Psoas muscle (tissue), 7 donors: ENCODE measurements at regions not wholly inside any gene's neighbourhood (a gene's known extent, or its start where the extent isn't known, plus 50 kb on each side); places are given as distances from the start of the nearest gene placed in this dataset.

Source experiments
- ATAC-seq, 4 donors: fragments of 200-7000 bp; cut with Tn5 transposase; one replicate each; pipeline ENCODE4 v1.9.1; 2020; ENCODE audit warnings: moderate library complexity in 3 of 4, mild to moderate bottlenecking in 2 of 4
- DNase-seq, 2 donors: peaks; one replicate each; pipeline ENCODE4 v3.0.0-alpha.2; 2020
- H3K27ac ChIP-seq: fragments of 200-600 bp; one replicate; pipeline ENCODE4 v1.8.0; 2022
- H3K27me3 ChIP-seq, 3 donors: fragments of 200-600 bp in 1 of 3; one replicate each; pipeline versions ENCODE4 v1.6.1 to v1.8.0; 2013 to 2022; ENCODE audit warnings: low read length in 2 of 3, mild to moderate bottlenecking in 2 of 3, moderate library complexity in 1 of 3; ENCODE audit not compliant: insufficient read depth in 3 of 3
- H3K36me3 ChIP-seq, 2 donors: fragments of 200-600 bp in 1 of 2; one replicate each; pipeline versions ENCODE4 v1.6.1 to v1.8.0; 2013 to 2022; ENCODE audit warnings: low read depth in 1 of 2, mild to moderate bottlenecking in 1 of 2, moderate library complexity in 1 of 2; ENCODE audit not compliant: insufficient read depth in 1 of 2
- H3K4me1 ChIP-seq: fragments of 200-600 bp; one replicate; pipeline ENCODE4 v1.8.0; 2022
- H3K4me3 ChIP-seq: fragments of 200-600 bp; one replicate; pipeline ENCODE4 v1.8.0; 2022; ENCODE audit warnings: mild to moderate bottlenecking
- H3K9me3 ChIP-seq: fragments of 200-600 bp; one replicate; pipeline ENCODE4 v1.8.0; 2022
- WGBS, 3 donors: extraction: QIAGEN DNeasy Blood & Tissue Kit; methylation state at CpG; one replicate each; pipeline versions ENCODE4 v1.1.6 to v1.1.7; 2013; 5-methylcytosine and 5-hydroxymethylcytosine counted together
- intact Hi-C, 2 donors: fragments of 100-400 bp; cut with DNase I; formaldehyde crosslinking; loops; one replicate each; pipeline versions ENCODE4 v1.11.0 to v1.14.2; 2022
- TF ChIP-seq, protein P1 (sequence below): fragments of 200-600 bp; IDR thresholded peaks from one replicate; pipeline ENCODE4 v1.8.0; 2022; ENCODE audit warnings: antibody characterized with exemption
- donor health status: healthy with polysubstance abuse.
- donor health status: DM: no; HTN: no; CAD: no; lungs with moderate emphysema.
- donor health status: Bipolar disorder and iron deficiency.
- donor health status: healthy.
- donor health status: DM: yes; HTN: yes; CAD: no.
- donor health status: DM: no; HTN: no; CAD: no.
- donor health status: DM: yes; HTN: yes; CAD: no.

DNA sequence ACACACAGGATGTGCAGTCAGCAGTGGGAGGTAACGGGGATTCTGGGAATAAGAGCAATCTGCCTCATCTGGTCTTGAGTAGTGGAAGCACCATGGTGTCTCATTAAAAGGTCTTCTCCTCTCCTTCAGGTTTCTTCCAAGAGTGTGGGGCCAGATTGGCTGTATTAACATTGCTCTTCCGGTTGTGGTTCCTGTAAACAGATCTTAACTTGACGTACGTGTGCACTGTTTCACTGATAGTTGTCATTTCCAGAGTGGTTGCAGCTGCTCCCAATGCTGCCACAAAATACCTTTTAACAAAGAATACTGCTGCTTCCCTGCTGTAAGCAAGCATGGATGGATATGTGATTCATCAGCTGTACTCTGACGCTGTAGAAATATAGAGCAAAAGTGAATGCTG, 1443.4 kb upstream of the TENM3 start:
- H3K4me1 ChIP-seq: no peaks in the 10 kb centered on the region
- no peak for ATAC-seq
- TF ChIP-seq, protein P1, sequence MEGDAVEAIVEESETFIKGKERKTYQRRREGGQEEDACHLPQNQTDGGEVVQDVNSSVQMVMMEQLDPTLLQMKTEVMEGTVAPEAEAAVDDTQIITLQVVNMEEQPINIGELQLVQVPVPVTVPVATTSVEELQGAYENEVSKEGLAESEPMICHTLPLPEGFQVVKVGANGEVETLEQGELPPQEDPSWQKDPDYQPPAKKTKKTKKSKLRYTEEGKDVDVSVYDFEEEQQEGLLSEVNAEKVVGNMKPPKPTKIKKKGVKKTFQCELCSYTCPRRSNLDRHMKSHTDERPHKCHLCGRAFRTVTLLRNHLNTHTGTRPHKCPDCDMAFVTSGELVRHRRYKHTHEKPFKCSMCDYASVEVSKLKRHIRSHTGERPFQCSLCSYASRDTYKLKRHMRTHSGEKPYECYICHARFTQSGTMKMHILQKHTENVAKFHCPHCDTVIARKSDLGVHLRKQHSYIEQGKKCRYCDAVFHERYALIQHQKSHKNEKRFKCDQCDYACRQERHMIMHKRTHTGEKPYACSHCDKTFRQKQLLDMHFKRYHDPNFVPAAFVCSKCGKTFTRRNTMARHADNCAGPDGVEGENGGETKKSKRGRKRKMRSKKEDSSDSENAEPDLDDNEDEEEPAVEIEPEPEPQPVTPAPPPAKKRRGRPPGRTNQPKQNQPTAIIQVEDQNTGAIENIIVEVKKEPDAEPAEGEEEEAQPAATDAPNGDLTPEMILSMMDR: no peak
- peaks cover 0 to 2% (median 0%) of the 10 kb centered on the region in 3 donors for H3K27me3 ChIP-seq
- no peaks in the 10 kb centered on the region for H3K36me3 ChIP-seq
- DNase-seq: no peak
- H3K9me3 ChIP-seq: no peaks in the 10 kb centered on the region
- H3K4me3 ChIP-seq: no peak overlapping the region
- WGBS, 3 donors: 67 to 80% (median 70%) methylated on average over 5 of the region's 5 CpGs
- H3K27ac ChIP-seq: no peak overlapping the region
- intact Hi-C loops: no loop called here

DNA sequence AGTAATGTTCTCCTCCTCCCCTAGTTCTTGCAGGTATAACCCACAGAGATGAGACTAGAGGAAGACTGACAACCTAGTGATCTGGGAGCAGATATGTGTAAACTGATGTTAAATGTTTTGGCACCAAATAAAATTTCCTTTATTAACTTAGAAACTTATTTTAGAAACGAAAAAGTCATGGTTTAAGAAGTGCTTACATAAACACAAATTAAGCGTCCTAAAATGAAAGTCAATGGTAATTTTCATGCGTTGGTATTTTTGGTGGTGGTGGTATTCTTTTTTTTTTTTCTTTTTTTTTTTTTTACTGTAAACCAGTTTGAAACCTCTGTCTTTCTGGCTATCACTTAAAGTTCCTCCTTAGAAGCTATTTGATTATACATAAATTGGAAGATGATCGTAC, 1438.1 kb upstream of the TENM3 start:
- no peak overlapping the region for H3K27ac ChIP-seq
- DNase-seq: no peak
- no peak overlapping the region for H3K4me3 ChIP-seq
- TF ChIP-seq, protein P1: no peak
- H3K9me3 ChIP-seq: no peaks in the 10 kb centered on the region
- H3K27me3 ChIP-seq: peaks cover 0 to 2% (median 0%) of the 10 kb centered on the region in 3 donors
- intact Hi-C loops: no loop called here
- ATAC-seq: no peak
- WGBS, 3 donors: 62 to 72% (median 70%) methylated on average over 4 of the region's 4 CpGs
- H3K36me3 ChIP-seq: no peaks in the 10 kb centered on the region
- no peaks in the 10 kb centered on the region for H3K4me1 ChIP-seq

DNA sequence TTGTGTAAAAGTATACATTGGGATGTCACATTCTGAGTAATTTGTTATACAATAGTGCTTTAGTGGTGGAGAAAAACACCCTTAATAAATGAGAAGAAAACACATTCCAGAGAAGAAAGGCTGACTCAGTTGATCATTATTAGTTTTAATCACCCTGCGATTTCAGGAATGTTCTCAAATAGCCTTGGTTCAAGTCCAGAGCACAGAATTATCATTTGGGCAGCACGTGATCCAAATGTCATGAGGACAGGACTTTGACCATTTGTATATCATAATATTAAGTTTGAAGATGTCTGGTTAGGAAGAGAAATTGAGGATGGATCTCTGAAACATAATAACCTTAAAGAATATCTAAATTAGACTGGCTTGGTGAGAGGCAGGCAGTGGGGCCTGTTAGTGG, 1434.3 kb upstream of the TENM3 start:
- Histone ChIP-seq H3K4me1 (no peaks in the 10 kb centered on the region), H3K9me3 (no peaks in the 10 kb centered on the region), H3K27ac (no peak overlapping the region), H3K4me3 (no peak overlapping the region), H3K27me3 (no peaks in the 10 kb centered on the region), H3K36me3 (no peaks in the 10 kb centered on the region)
- DNase-seq (no peak), ATAC-seq (no peak)
- intact Hi-C loops: no loop called here
- TF ChIP-seq, protein P1: no peak
- 30 to 41% (median 30%) methylated on average over 2 of the region's 2 CpGs for WGBS, 3 donors

DNA sequence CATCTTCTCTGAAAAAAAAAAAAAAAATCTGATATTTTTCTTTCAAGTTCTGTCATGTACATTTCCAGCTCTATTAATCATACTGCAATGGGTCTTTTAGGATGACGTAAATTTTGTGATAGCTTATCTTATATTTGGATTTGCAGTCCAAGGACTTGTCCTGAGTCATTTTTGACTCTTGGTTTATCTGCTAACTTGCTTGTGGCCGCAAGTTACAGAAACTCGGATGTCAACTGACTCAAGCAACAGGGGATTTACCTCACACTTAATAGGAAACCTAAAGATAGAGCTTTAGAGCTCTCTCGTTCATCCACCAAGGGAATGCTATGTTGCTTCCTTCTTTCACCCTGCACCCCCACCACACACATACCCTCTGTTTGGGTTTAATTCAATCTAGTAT, 1433.8 kb upstream of the TENM3 start:
- H3K4me1 ChIP-seq: no peaks in the 10 kb centered on the region
- TF ChIP-seq, protein P1: no peak
- H3K4me3 ChIP-seq: no peak overlapping the region
- intact Hi-C loops: no loop called here
- 84 to 88% (median 88%) methylated on average over 4 of the region's 4 CpGs for WGBS, 3 donors
- no peak overlapping the region for H3K27ac ChIP-seq
- H3K36me3 ChIP-seq: no peaks in the 10 kb centered on the region
- no peaks in the 10 kb centered on the region for H3K9me3 ChIP-seq
- H3K27me3 ChIP-seq: no peaks in the 10 kb centered on the region
- DNase-seq (no peak), ATAC-seq (no peak)

DNA sequence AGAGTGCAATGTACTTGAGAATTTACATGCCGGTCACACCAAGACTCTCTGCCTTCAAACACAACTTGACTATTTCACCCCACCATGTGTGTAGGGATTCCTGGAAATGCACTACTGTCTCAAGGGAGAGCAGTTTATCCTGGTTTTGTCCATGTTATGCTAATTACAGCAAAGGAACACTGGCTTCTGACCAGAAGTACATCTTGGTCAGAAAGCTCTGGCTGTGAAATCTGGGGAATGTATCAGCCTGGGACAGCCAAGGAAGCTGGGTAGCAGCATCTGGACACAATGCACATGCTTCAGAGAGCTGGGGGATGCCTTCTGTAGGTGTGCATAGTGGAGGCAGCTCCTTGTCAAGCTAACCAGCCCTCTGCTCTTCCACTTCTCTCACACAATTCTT, 1432.6 kb upstream of the TENM3 start:
- WGBS, 3 donors: 24 to 42% (median 27%) methylated on average over 1 of the region's 1 CpG
- Histone ChIP-seq H3K4me3 (no peak overlapping the region), H3K27ac (no peak overlapping the region), H3K36me3 (no peaks in the 10 kb centered on the region), H3K27me3 (no peaks in the 10 kb centered on the region), H3K9me3 (no peaks in the 10 kb centered on the region), H3K4me1 (no peaks in the 10 kb centered on the region)
- intact Hi-C loops: no loop called here
- TF ChIP-seq, protein P1: no peak
- DNase-seq (no peak), ATAC-seq (no peak)
